Lower leg skin (tissue), 3 donors: ENCODE measurements at regions not wholly inside any gene's neighbourhood (a gene's known extent, or its start where the extent isn't known, plus 50 kb on each side); places are given as distances from the start of the nearest gene placed in this dataset.

Source experiments
- POLR2A ChIP-seq, 2 donors: fragments of 450-650 bp; IDR thresholded peaks; one replicate each; pipeline ENCODE4 v1.6.1; 2016 to 2017; ENCODE audit warnings: antibody characterized with exemption in 2 of 2, mild to moderate bottlenecking in 1 of 2, moderate library complexity in 1 of 2
- TF ChIP-seq, protein P1 (sequence below), 3 donors: fragments of 450-650 bp; IDR thresholded peaks; one replicate each; pipeline ENCODE4 v1.5.1; 2016; ENCODE audit warnings: antibody characterized with exemption in 3 of 3, mild to moderate bottlenecking in 3 of 3, moderate library complexity in 2 of 3

DNA sequence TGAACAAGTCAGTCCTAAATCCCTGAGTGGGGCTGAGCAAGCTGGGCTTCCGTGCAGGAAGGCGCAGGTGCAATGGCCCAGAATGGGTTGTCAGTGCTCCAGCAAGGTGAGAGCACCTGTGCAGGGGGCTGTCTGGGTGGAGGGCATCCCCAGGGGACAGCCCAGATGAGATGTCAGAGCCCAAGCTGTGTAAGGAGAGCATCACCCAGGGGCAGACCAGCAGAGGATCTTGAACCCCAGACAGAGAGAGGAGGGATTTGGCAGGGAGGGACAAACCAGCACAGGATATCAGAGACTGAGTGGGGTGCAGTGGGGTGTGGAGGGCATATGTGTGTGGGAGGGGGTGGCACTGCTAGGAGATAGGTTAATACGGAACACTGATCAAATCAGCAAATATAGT is 114.9 kb upstream of the TMEM45B start:
- TF ChIP-seq, protein P1, sequence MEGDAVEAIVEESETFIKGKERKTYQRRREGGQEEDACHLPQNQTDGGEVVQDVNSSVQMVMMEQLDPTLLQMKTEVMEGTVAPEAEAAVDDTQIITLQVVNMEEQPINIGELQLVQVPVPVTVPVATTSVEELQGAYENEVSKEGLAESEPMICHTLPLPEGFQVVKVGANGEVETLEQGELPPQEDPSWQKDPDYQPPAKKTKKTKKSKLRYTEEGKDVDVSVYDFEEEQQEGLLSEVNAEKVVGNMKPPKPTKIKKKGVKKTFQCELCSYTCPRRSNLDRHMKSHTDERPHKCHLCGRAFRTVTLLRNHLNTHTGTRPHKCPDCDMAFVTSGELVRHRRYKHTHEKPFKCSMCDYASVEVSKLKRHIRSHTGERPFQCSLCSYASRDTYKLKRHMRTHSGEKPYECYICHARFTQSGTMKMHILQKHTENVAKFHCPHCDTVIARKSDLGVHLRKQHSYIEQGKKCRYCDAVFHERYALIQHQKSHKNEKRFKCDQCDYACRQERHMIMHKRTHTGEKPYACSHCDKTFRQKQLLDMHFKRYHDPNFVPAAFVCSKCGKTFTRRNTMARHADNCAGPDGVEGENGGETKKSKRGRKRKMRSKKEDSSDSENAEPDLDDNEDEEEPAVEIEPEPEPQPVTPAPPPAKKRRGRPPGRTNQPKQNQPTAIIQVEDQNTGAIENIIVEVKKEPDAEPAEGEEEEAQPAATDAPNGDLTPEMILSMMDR (IDR thresholded peaks at IDR 0.05): no peak
- no peak for TF ChIP-seq POLR2A (IDR thresholded peaks at IDR 0.05)
